Osteoblast (primary cell): ENCODE measurements at regions not wholly inside any gene's neighbourhood (a gene's known extent, or its start where the extent isn't known, plus 50 kb on each side); places are given as distances from the start of the nearest gene placed in this dataset.
A peak's percentile ranks its signal among the peaks of the same experiment; 100 is the strongest.

Source experiments
- DNase-seq: peaks from one replicate; pipeline ENCODE4 v3.0.0; 2011; ENCODE audit warnings: low spot score, mixed read lengths; ENCODE audit not compliant: insufficient read length; ENCODE audit errors: missing footprints
- H2AFZ ChIP-seq: 2 replicates; pipeline ENCODE4 v1.6.0; 2011; ENCODE audit warnings: mild to moderate bottlenecking, low read length
- H3K27ac ChIP-seq: 2 replicates; pipeline ENCODE4 v1.5.1; 2011; ENCODE audit warnings: mild to moderate bottlenecking, low read depth, low read length, moderate library complexity
- H3K27me3 ChIP-seq: 2 replicates; pipeline ENCODE4 v1.6.0; 2012; ENCODE audit warnings: mild to moderate bottlenecking, control low read depth, inconsistent platforms, low read length, moderate library complexity; ENCODE audit not compliant: insufficient read depth
- H3K36me3 ChIP-seq: 2 replicates; pipeline ENCODE4 v1.5.1; 2011; ENCODE audit warnings: mild to moderate bottlenecking, low read length, control low read depth, moderate library complexity; ENCODE audit not compliant: insufficient read depth
- H3K4me1 ChIP-seq: 2 replicates; pipeline ENCODE4 v1.5.1; 2011; ENCODE audit warnings: mild to moderate bottlenecking, low read length, control low read depth, moderate library complexity; ENCODE audit not compliant: insufficient read depth
- H3K4me2 ChIP-seq: 2 replicates; pipeline ENCODE4 v1.6.0; 2011; ENCODE audit warnings: mild to moderate bottlenecking, low read length; ENCODE audit not compliant: insufficient read depth
- H3K4me3 ChIP-seq: fragments of 200-600 bp; sonication (generic); 3 replicates; pipeline ENCODE4 v1.5.1; 2012; ENCODE audit warnings: mild to moderate bottlenecking, low read length, inconsistent platforms; ENCODE audit not compliant: insufficient read depth
- H3K79me2 ChIP-seq: 2 replicates; pipeline ENCODE4 v1.6.0; 2012; ENCODE audit warnings: mild to moderate bottlenecking, low read length, control low read depth, inconsistent platforms; ENCODE audit not compliant: insufficient read depth
- H3K9me3 ChIP-seq: 2 replicates; pipeline ENCODE4 v1.5.1; 2011; ENCODE audit warnings: low read depth, low read length, control low read depth
- H4K20me1 ChIP-seq: 2 replicates; pipeline ENCODE4 v1.6.0; 2012; ENCODE audit warnings: mild to moderate bottlenecking, low read length, control low read depth; ENCODE audit not compliant: insufficient read depth
- CTCF ChIP-seq: IDR thresholded peaks from 2 replicates; pipeline ENCODE4 v1.5.1; 2011; ENCODE audit warnings: mild to moderate bottlenecking, low read depth, low read length, moderate library complexity; ENCODE audit errors: extremely low read depth

GRCh38 chr1:229885568-229886495 is 181.2 kb upstream of the GALNT2 start:
- no peaks in the 10 kb centered on the region for H4K20me1 ChIP-seq
- no peaks in the 10 kb centered on the region for H3K79me2 ChIP-seq
- H3K4me2 ChIP-seq: no peak overlapping the region
- H3K4me1 ChIP-seq: no peaks in the 10 kb centered on the region
- no peak for TF ChIP-seq CTCF
- H3K4me3 ChIP-seq: no peak overlapping the region
- DNase-seq: peak; percentile 51
- no peaks in the 10 kb centered on the region for H3K9me3 ChIP-seq
- no peaks in the 10 kb centered on the region for H3K27me3 ChIP-seq
- no peak overlapping the region for H2AFZ ChIP-seq
- H3K27ac ChIP-seq: no peak overlapping the region
- H3K36me3 ChIP-seq: no peaks in the 10 kb centered on the region

- no peaks in the 10 kb centered on the region for H3K27me3 ChIP-seq
- H3K4me1 ChIP-seq: no peaks in the 10 kb centered on the region
- H3K4me3 ChIP-seq: no peak overlapping the region
- no peak for TF ChIP-seq CTCF
- H3K4me2 ChIP-seq: no peak overlapping the region
- no peak overlapping the region for H3K27ac ChIP-seq
- DNase-seq: no peak
- no peaks in the 10 kb centered on the region for H3K36me3 ChIP-seq
- H3K79me2 ChIP-seq: no peaks in the 10 kb centered on the region
- no peaks in the 10 kb centered on the region for H3K9me3 ChIP-seq
- H2AFZ ChIP-seq: no peak overlapping the region
- H4K20me1 ChIP-seq: no peaks in the 10 kb centered on the region
Observed at GRCh38 chr1:229886636-229887035, 180.4 kb upstream of the GALNT2 start.

GRCh38 chr1:229887043-229887822 is 179.8 kb upstream of the GALNT2 start:
- Histone ChIP-seq H3K79me2 (no peaks in the 10 kb centered on the region), H3K27ac (no peak overlapping the region), H4K20me1 (no peaks in the 10 kb centered on the region), H3K9me3 (no peaks in the 10 kb centered on the region), H3K27me3 (no peaks in the 10 kb centered on the region), H2AFZ (no peak overlapping the region), H3K36me3 (no peaks in the 10 kb centered on the region), H3K4me3 (no peak overlapping the region), H3K4me2 (no peak overlapping the region), H3K4me1 (no peaks in the 10 kb centered on the region)
- TF ChIP-seq CTCF: no peak
- no peak for DNase-seq

GRCh38 chr1:229888157-229888556 is 178.9 kb upstream of the GALNT2 start:
- Histone ChIP-seq H3K79me2 (no peaks in the 10 kb centered on the region), H3K36me3 (no peaks in the 10 kb centered on the region), H3K27ac (no peak overlapping the region), H3K4me3 (no peak overlapping the region), H2AFZ (no peak overlapping the region), H4K20me1 (no peaks in the 10 kb centered on the region), H3K27me3 (no peaks in the 10 kb centered on the region), H3K4me2 (no peak overlapping the region), H3K9me3 (no peaks in the 10 kb centered on the region), H3K4me1 (no peaks in the 10 kb centered on the region)
- DNase-seq: no peak
- TF ChIP-seq CTCF: no peak
